CD4-positive, alpha-beta memory T cell (primary cell): ENCODE measurements at regions not wholly inside any gene's neighbourhood (a gene's known extent, or its start where the extent isn't known, plus 50 kb on each side); places are given as distances from the start of the nearest gene placed in this dataset.

Experiments
- CTCF ChIA-PET: fragments of 350-600 bp; sonication (Branson Sonifier 250); formaldehyde crosslinking; loops from one replicate; lab custom pipeline; 2021; ENCODE audit warnings: inconsistent platforms; ENCODE audit not compliant: partially characterized antibody; lab: Charles Lee
- POLR2A ChIA-PET: fragments of 350-600 bp; sonication (Branson Sonifier 250); formaldehyde crosslinking; loops from one replicate; lab custom pipeline; 2021; ENCODE audit not compliant: partially characterized antibody; lab: Charles Lee
- DNase-seq, 5 donors: peaks; one replicate each; pipeline versions ENCODE4 v3.0.0 to v3.0.0-alpha.2; 2020 to 2022; ENCODE audit warnings: mixed read lengths in 1 of 5
- H3K27ac ChIP-seq: one replicate; pipeline ENCODE4 v1.7.0; 2013; ENCODE audit warnings: low read depth, low read length
- H3K27me3 ChIP-seq: 2 replicates; pipeline ENCODE4 v1.7.0; 2013; ENCODE audit warnings: mild to moderate bottlenecking, low read length, moderate library complexity; ENCODE audit not compliant: insufficient read depth
- H3K36me3 ChIP-seq: 2 replicates; pipeline ENCODE4 v1.7.0; 2013; ENCODE audit warnings: mild to moderate bottlenecking, low read length, moderate library complexity; ENCODE audit not compliant: insufficient read depth
- H3K4me1 ChIP-seq: 2 replicates; pipeline ENCODE4 v1.7.0; 2013; ENCODE audit warnings: mild to moderate bottlenecking, low read length, moderate library complexity; ENCODE audit not compliant: insufficient read depth
- H3K4me3 ChIP-seq, 2 donors: one replicate each; pipeline ENCODE4 v1.7.0; 2013; ENCODE audit warnings: low read length in 2 of 2, mild to moderate bottlenecking in 1 of 2
- H3K9me3 ChIP-seq, 2 donors: one replicate each; pipeline ENCODE4 v1.7.0; 2013; ENCODE audit warnings: low read length in 2 of 2, control low read depth in 1 of 2; ENCODE audit not compliant: control insufficient read depth in 1 of 2
- H3K27ac Mint-ChIP-seq, 7 donors: one replicate each; pipeline ENCODE4 v1.8.0; 2020 to 2021; ENCODE audit warnings: mixed read lengths in 7 of 7, mild to moderate bottlenecking in 6 of 7, inconsistent platforms in 3 of 7, moderate library complexity in 3 of 7
- H3K27me3 Mint-ChIP-seq, 2 donors: one replicate each; pipeline ENCODE4 v1.8.0; 2020 to 2021; ENCODE audit warnings: mixed read lengths in 2 of 2
- H3K36me3 Mint-ChIP-seq, 2 donors: one replicate each; pipeline ENCODE4 v1.8.0; 2020 to 2021; ENCODE audit warnings: mixed read lengths in 2 of 2, inconsistent platforms in 1 of 2, mild to moderate bottlenecking in 1 of 2
- H3K4me1 Mint-ChIP-seq, 4 donors: one replicate each; pipeline ENCODE4 v1.8.0; 2020 to 2021; ENCODE audit warnings: mixed read lengths in 4 of 4, mild to moderate bottlenecking in 1 of 4
- H3K4me3 Mint-ChIP-seq, 8 donors: one replicate each; pipeline ENCODE4 v1.8.0; 2020 to 2021; ENCODE audit warnings: mixed read lengths in 8 of 8, mild to moderate bottlenecking in 7 of 8, moderate library complexity in 6 of 8, inconsistent platforms in 3 of 8
- H3K9me3 Mint-ChIP-seq, 8 donors: one replicate each; pipeline ENCODE4 v1.8.0; 2020 to 2021; ENCODE audit warnings: mixed read lengths in 8 of 8, mild to moderate bottlenecking in 5 of 8, inconsistent platforms in 3 of 8, moderate library complexity in 1 of 8
- intact Hi-C: fragments of 100-400 bp; cut with micrococcal nuclease; formaldehyde crosslinking; loops from one replicate; pipeline ENCODE4 v1.15.1; 2023

- no peak for DNase-seq
- Histone ChIP-seq H3K4me3 (no peak overlapping the region), H3K36me3 (no peaks in the 10 kb centered on the region), H3K27ac (no peak overlapping the region), H3K27me3 (no peaks in the 10 kb centered on the region), H3K4me1 (no peaks in the 10 kb centered on the region), H3K9me3 (no peaks in the 10 kb centered on the region)
- intact Hi-C loops = no loop called here
- Mint-ChIP-seq H3K36me3 (no peaks in the 10 kb centered on the region), H3K27ac (no peak overlapping the region), H3K4me1 (no peaks in the 10 kb centered on the region), H3K9me3 (peaks cover 0 to 4% (median 0%) of the 10 kb centered on the region in 8 donors), H3K4me3 (peak overlapping the region in 1 of 8 donors; percentile 52), H3K27me3 (peaks cover 5 to 12% of the 10 kb centered on the region in 2 donors)
- CTCF ChIA-PET = no interaction called here
- POLR2A ChIA-PET = no interaction called here
Measured at GRCh38 chr2:15028406-15028805, 395.9 kb downstream of the LRATD1 start.

GRCh38 chr2:15031745-15032240, 399.3 kb downstream of the LRATD1 start:
- CTCF ChIA-PET = no interaction called here
- Histone ChIP-seq H3K9me3 (no peaks in the 10 kb centered on the region), H3K36me3 (no peaks in the 10 kb centered on the region), H3K4me1 (no peaks in the 10 kb centered on the region), H3K4me3 (no peak overlapping the region), H3K27ac (no peak overlapping the region), H3K27me3 (no peaks in the 10 kb centered on the region)
- DNase-seq = no peak
- intact Hi-C loops = no loop called here
- POLR2A ChIA-PET = no interaction called here
- no peak overlapping the region for H3K4me3 Mint-ChIP-seq
- no peaks in the 10 kb centered on the region for H3K36me3 Mint-ChIP-seq
- H3K27ac Mint-ChIP-seq = no peak overlapping the region
- H3K27me3 Mint-ChIP-seq = peaks cover 5 to 9% of the 10 kb centered on the region in 2 donors
- H3K9me3 Mint-ChIP-seq = peaks cover 0 to 4% (median 0%) of the 10 kb centered on the region in 8 donors
- H3K4me1 Mint-ChIP-seq = no peaks in the 10 kb centered on the region

- no peaks in the 10 kb centered on the region for H3K4me1 ChIP-seq
- ChIA-PET POLR2A (no interaction called here), CTCF (no interaction called here)
- Mint-ChIP-seq H3K27ac (no peak overlapping the region), H3K36me3 (no peaks in the 10 kb centered on the region), H3K4me1 (peaks cover 0 to 2% (median 0%) of the 10 kb centered on the region in 4 donors), H3K27me3 (peaks cover 0 to 6% of the 10 kb centered on the region in 2 donors), H3K4me3 (no peak overlapping the region), H3K9me3 (peaks cover 0 to 3% (median 0%) of the 10 kb centered on the region in 8 donors)
- no peaks in the 10 kb centered on the region for H3K9me3 ChIP-seq
- no peak overlapping the region for H3K4me3 ChIP-seq
- DNase-seq = no peak
- no peaks in the 10 kb centered on the region for H3K36me3 ChIP-seq
- no peaks in the 10 kb centered on the region for H3K27me3 ChIP-seq
- intact Hi-C loops = no loop called here
- H3K27ac ChIP-seq = no peak overlapping the region
Measured at GRCh38 chr2:15034246-15034645, 401.7 kb downstream of the LRATD1 start.

GRCh38 chr2:15034860-15035259, 402.3 kb downstream of the LRATD1 start:
- no peak for DNase-seq
- H3K4me3 Mint-ChIP-seq = no peak overlapping the region
- peaks cover 0 to 3% (median 0%) of the 10 kb centered on the region in 8 donors for H3K9me3 Mint-ChIP-seq
- intact Hi-C loops = no loop called here
- Histone ChIP-seq H3K27me3 (no peaks in the 10 kb centered on the region), H3K4me1 (no peaks in the 10 kb centered on the region), H3K9me3 (no peaks in the 10 kb centered on the region), H3K36me3 (no peaks in the 10 kb centered on the region), H3K27ac (no peak overlapping the region), H3K4me3 (no peak overlapping the region)
- CTCF ChIA-PET = no interaction called here
- H3K36me3 Mint-ChIP-seq = no peaks in the 10 kb centered on the region
- POLR2A ChIA-PET = no interaction called here
- H3K4me1 Mint-ChIP-seq = peaks cover 0 to 2% (median 0%) of the 10 kb centered on the region in 4 donors
- H3K27me3 Mint-ChIP-seq = peaks cover 0 to 2% of the 10 kb centered on the region in 2 donors
- H3K27ac Mint-ChIP-seq = no peak overlapping the region

- ChIA-PET CTCF (no interaction called here), POLR2A (no interaction called here)
- no peak overlapping the region for H3K4me3 ChIP-seq
- no peaks in the 10 kb centered on the region for H3K36me3 Mint-ChIP-seq
- no peak for DNase-seq
- no peak overlapping the region for H3K27ac ChIP-seq
- peaks cover 0 to 2% (median 0%) of the 10 kb centered on the region in 8 donors for H3K9me3 Mint-ChIP-seq
- peak overlapping the region in 1 of 7 donors; percentile 69 for H3K27ac Mint-ChIP-seq
- H3K36me3 ChIP-seq = no peaks in the 10 kb centered on the region
- H3K4me1 Mint-ChIP-seq = peaks cover 0 to 2% (median 0%) of the 10 kb centered on the region in 4 donors
- H3K4me3 Mint-ChIP-seq = peak overlapping the region in 2 of 8 donors; percentile 18 to 29
- H3K4me1 ChIP-seq = no peaks in the 10 kb centered on the region
- intact Hi-C loops = no loop called here
- H3K27me3 ChIP-seq = no peaks in the 10 kb centered on the region
- H3K9me3 ChIP-seq = no peaks in the 10 kb centered on the region
- peaks cover 0 to 2% of the 10 kb centered on the region in 2 donors for H3K27me3 Mint-ChIP-seq
Measured at GRCh38 chr2:15038366-15039364, 406.1 kb downstream of the LRATD1 start.

GRCh38 chr2:15040429-15041084, 408.0 kb downstream of the LRATD1 start:
- Mint-ChIP-seq H3K9me3 (peaks cover 0 to 2% (median 0%) of the 10 kb centered on the region in 8 donors), H3K4me3 (no peak overlapping the region), H3K4me1 (peaks cover 0 to 2% (median 0%) of the 10 kb centered on the region in 4 donors), H3K27ac (no peak overlapping the region), H3K27me3 (peaks cover 0 to 2% of the 10 kb centered on the region in 2 donors), H3K36me3 (no peaks in the 10 kb centered on the region)
- DNase-seq = no peak
- ChIA-PET POLR2A (no interaction called here), CTCF (interaction anchor here (1.2 kb wide), 1 partner anchor 9 kb away, joined by 4 read pairs; no protein-coding TSS in a partner anchor)
- intact Hi-C loops = no loop called here
- Histone ChIP-seq H3K36me3 (no peaks in the 10 kb centered on the region), H3K4me1 (no peaks in the 10 kb centered on the region), H3K4me3 (no peak overlapping the region), H3K9me3 (no peaks in the 10 kb centered on the region), H3K27me3 (peaks cover 4% of the 10 kb centered on the region), H3K27ac (no peak overlapping the region)

- Mint-ChIP-seq H3K36me3 (no peaks in the 10 kb centered on the region), H3K27me3 (peaks cover 0 to 2% of the 10 kb centered on the region in 2 donors), H3K9me3 (peaks cover 0 to 2% (median 0%) of the 10 kb centered on the region in 8 donors), H3K27ac (no peak overlapping the region), H3K4me1 (peaks cover 0 to 2% (median 0%) of the 10 kb centered on the region in 4 donors), H3K4me3 (no peak overlapping the region)
- Histone ChIP-seq H3K4me3 (no peak overlapping the region), H3K36me3 (no peaks in the 10 kb centered on the region), H3K4me1 (no peaks in the 10 kb centered on the region), H3K9me3 (no peaks in the 10 kb centered on the region), H3K27ac (no peak overlapping the region), H3K27me3 (peaks cover 4% of the 10 kb centered on the region)
- ChIA-PET POLR2A (no interaction called here), CTCF (no interaction called here)
- no peak for DNase-seq
- intact Hi-C loops = no loop called here
Measured at GRCh38 chr2:15041429-15041837, 408.9 kb downstream of the LRATD1 start.
